ENCODE measurements at regions not wholly inside any gene's neighbourhood (a gene's known extent, or its start where the extent isn't known, plus 50 kb on each side); places are given as distances from the start of the nearest gene placed in this dataset.
"Not testable (repeated sequence)": the region's sequence is repeated elsewhere in the genome, so short reads cannot be mapped to it uniquely, and the experiment has no call there.

GRCh38 chr7:109407756-109408155 is 838.1 kb downstream of the DNAJB9 start:
- Mint-ChIP-seq H3K9me3 (no peaks in the 10 kb centered on the region), H3K4me1 (no peaks in the 10 kb centered on the region), H3K27me3 (ENCODE audit: low read depth) (no peaks in the 10 kb centered on the region), H3K36me3 (no peaks in the 10 kb centered on the region), H3K4me3 (no peak overlapping the region), H3K27ac (no peak overlapping the region)
- TF ChIP-seq, protein P1, sequence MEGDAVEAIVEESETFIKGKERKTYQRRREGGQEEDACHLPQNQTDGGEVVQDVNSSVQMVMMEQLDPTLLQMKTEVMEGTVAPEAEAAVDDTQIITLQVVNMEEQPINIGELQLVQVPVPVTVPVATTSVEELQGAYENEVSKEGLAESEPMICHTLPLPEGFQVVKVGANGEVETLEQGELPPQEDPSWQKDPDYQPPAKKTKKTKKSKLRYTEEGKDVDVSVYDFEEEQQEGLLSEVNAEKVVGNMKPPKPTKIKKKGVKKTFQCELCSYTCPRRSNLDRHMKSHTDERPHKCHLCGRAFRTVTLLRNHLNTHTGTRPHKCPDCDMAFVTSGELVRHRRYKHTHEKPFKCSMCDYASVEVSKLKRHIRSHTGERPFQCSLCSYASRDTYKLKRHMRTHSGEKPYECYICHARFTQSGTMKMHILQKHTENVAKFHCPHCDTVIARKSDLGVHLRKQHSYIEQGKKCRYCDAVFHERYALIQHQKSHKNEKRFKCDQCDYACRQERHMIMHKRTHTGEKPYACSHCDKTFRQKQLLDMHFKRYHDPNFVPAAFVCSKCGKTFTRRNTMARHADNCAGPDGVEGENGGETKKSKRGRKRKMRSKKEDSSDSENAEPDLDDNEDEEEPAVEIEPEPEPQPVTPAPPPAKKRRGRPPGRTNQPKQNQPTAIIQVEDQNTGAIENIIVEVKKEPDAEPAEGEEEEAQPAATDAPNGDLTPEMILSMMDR (IDR thresholded peaks at IDR 0.05; ENCODE audit: unreplicated experiment) = no peak
- DNase-seq (ENCODE audit: low spot score in 2 of 2, unreplicated experiment in 2 of 2) = no peak

DNA sequence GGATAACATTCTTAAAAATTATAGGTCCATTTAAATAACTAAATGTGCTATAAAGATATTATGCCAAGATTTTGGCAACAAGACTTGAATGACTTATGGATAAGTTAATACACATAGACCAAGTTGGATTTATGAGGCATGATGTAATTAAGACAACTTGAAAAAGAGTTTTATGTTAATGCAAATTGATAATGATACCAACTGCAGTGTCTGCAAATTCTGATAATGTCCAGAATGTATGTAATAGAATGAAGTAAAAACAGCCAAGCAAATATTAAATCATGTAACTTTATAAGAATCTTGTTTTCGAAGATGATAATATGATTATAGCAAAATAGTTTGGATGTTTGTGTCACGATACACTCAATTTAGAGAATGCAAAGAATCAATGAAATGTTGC is 868.3 kb downstream of the DNAJB9 start:
- no peak overlapping the region for H3K27ac Mint-ChIP-seq
- no peaks in the 10 kb centered on the region for H3K36me3 Mint-ChIP-seq
- DNase-seq (ENCODE audit: low spot score in 2 of 2, unreplicated experiment in 2 of 2) = no peak
- peaks cover 13% of the 10 kb centered on the region for H3K9me3 Mint-ChIP-seq
- no peaks in the 10 kb centered on the region for H3K4me1 Mint-ChIP-seq
- TF ChIP-seq, protein P1 (IDR thresholded peaks at IDR 0.05; ENCODE audit: unreplicated experiment) = no peak
- H3K4me3 Mint-ChIP-seq = no peak overlapping the region
- no peaks in the 10 kb centered on the region for H3K27me3 Mint-ChIP-seq (ENCODE audit: low read depth)

- Mint-ChIP-seq H3K27me3 (ENCODE audit: low read depth) (peaks cover 2% of the 10 kb centered on the region), H3K4me3 (no peak overlapping the region), H3K36me3 (peaks cover 4% of the 10 kb centered on the region), H3K9me3 (peaks cover 29% of the 10 kb centered on the region), H3K4me1 (no peaks in the 10 kb centered on the region), H3K27ac (no peak overlapping the region)
- DNase-seq (ENCODE audit: low spot score in 2 of 2, unreplicated experiment in 2 of 2) = no peak
- TF ChIP-seq, protein P1 (IDR thresholded peaks at IDR 0.05; ENCODE audit: unreplicated experiment) = no peak
Measured at GRCh38 chr7:109449760-109450159, 880.1 kb downstream of the DNAJB9 start.

GRCh38 chr7:109456116-109456515 is 886.4 kb downstream of the DNAJB9 start:
- TF ChIP-seq, protein P1 (IDR thresholded peaks at IDR 0.05; ENCODE audit: unreplicated experiment) = no peak
- no peak overlapping the region for H3K27ac Mint-ChIP-seq
- no peaks in the 10 kb centered on the region for H3K4me1 Mint-ChIP-seq
- no peak overlapping the region for H3K4me3 Mint-ChIP-seq
- peaks cover 4% of the 10 kb centered on the region for H3K36me3 Mint-ChIP-seq
- no peaks in the 10 kb centered on the region for H3K27me3 Mint-ChIP-seq (ENCODE audit: low read depth)
- no peak for DNase-seq (ENCODE audit: low spot score in 2 of 2, unreplicated experiment in 2 of 2)
- peaks cover 34% of the 10 kb centered on the region for H3K9me3 Mint-ChIP-seq

- DNase-seq (ENCODE audit: low spot score in 2 of 2, unreplicated experiment in 2 of 2) = no peak
- Mint-ChIP-seq H3K36me3 (no peaks in the 10 kb centered on the region), H3K4me3 (no peak overlapping the region), H3K4me1 (peaks cover 1% of the 10 kb centered on the region), H3K27me3 (ENCODE audit: low read depth) (no peaks in the 10 kb centered on the region), H3K9me3 (peaks cover 3% of the 10 kb centered on the region), H3K27ac (no peak overlapping the region)
- TF ChIP-seq, protein P1 (IDR thresholded peaks at IDR 0.05; ENCODE audit: unreplicated experiment) = no peak
Measured at GRCh38 chr7:109460296-109460695, 890.6 kb downstream of the DNAJB9 start.

DNA sequence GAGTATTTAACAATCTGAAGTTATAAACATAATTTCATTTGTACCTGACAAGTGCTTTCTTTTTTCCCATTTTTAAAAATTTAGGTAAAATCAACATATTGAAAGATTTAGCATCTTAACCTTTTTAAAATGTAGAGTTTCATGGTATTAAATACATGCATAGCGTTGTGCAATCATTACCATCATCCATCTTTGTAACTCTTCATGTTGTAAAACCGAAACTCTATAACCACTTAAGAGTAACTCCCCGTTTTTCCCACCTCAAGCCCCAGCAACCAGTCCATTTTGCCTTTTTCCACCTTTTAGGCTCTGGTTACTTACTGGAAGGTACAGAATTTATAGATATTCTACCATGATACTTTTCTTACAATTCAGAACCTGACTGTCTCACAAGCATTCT is 892.5 kb downstream of the DNAJB9 start:
- Mint-ChIP-seq H3K27me3 (ENCODE audit: low read depth) (no peaks in the 10 kb centered on the region), H3K27ac (no peak overlapping the region), H3K4me3 (no peak overlapping the region), H3K36me3 (no peaks in the 10 kb centered on the region), H3K9me3 (peaks cover 3% of the 10 kb centered on the region), H3K4me1 (peaks cover 1% of the 10 kb centered on the region)
- DNase-seq (ENCODE audit: low spot score in 2 of 2, unreplicated experiment in 2 of 2) = no peak
- TF ChIP-seq, protein P1 (IDR thresholded peaks at IDR 0.05; ENCODE audit: unreplicated experiment) = no peak

DNA sequence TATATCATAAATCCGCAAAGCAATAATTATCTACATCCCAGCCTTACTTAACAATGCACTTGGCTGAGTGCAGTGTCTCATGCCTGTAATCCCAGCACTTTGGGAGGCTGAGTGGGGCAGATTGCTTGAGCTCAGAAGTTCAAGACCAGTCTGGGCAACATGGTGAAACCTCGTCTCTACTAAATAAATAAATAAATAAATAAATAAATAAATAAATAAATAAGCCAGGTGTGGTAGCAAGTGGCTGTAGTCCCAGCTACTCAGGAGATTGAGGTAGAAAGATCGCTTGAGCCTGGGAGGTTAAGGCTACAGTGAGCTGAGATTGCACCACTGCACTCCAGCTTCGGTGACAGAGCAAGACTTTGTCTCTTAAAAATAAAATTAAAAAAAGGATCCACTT is 898.1 kb downstream of the DNAJB9 start:
- not testable (repeated sequence) for H3K4me3 Mint-ChIP-seq; H3K4me1 Mint-ChIP-seq; DNase-seq (ENCODE audit: low spot score in 2 of 2, unreplicated experiment in 2 of 2); H3K27me3 Mint-ChIP-seq (ENCODE audit: low read depth); H3K27ac Mint-ChIP-seq; H3K36me3 Mint-ChIP-seq; H3K9me3 Mint-ChIP-seq

Measured in mesothelial cell of epicardium (in vitro differentiated cells).